H4 (cell line): ENCODE measurements at regions not wholly inside any gene's neighbourhood (a gene's known extent, or its start where the extent isn't known, plus 50 kb on each side); places are given as distances from the start of the nearest gene placed in this dataset.
"Not testable (repeated sequence)": the region's sequence is repeated elsewhere in the genome, so short reads cannot be mapped to it uniquely, and the experiment has no call there.

Source experiments
- DNase-seq: peaks from one replicate; pipeline ENCODE4 v3.0.0-alpha.2; 2015; ENCODE audit warnings: low spot score

- no peak for DNase-seq
Measured at GRCh38 chr6:141780296-141780695, 352.4 kb upstream of the GJE1 start.

- no peak for DNase-seq
Measured at GRCh38 chr6:141764388-141764787, 368.3 kb upstream of the GJE1 start.

GRCh38 chr6:141758430-141758829 is 374.3 kb upstream of the GJE1 start:
- no peak for DNase-seq

GRCh38 chr6:141753180-141753579 is 379.5 kb upstream of the GJE1 start:
- DNase-seq: no peak

GRCh38 chr6:141752677-141753076 is 380.0 kb upstream of the GJE1 start:
- no peak for DNase-seq

GRCh38 chr6:141746324-141746723 is 386.4 kb upstream of the GJE1 start:
- DNase-seq: not testable (repeated sequence)

GRCh38 chr6:141744971-141745370 is 387.8 kb upstream of the GJE1 start:
- no peak for DNase-seq

- peak; percentile 5 for DNase-seq
Measured at GRCh38 chr6:141744194-141744925, 388.4 kb upstream of the GJE1 start.

- DNase-seq: no peak
Measured at GRCh38 chr6:141736104-141736503, 396.6 kb upstream of the GJE1 start.

GRCh38 chr6:141735126-141735525 is 397.6 kb upstream of the GJE1 start:
- no peak for DNase-seq

- DNase-seq: no peak
Measured at GRCh38 chr6:141734071-141734840, 398.5 kb upstream of the GJE1 start.

- no peak for DNase-seq
Measured at GRCh38 chr6:141729146-141729545, 403.6 kb upstream of the GJE1 start.

- no peak for DNase-seq
Measured at GRCh38 chr6:141728330-141728729, 404.4 kb upstream of the GJE1 start.

GRCh38 chr6:141726248-141726647 is 406.5 kb upstream of the GJE1 start:
- no peak for DNase-seq

- DNase-seq: no peak
Measured at GRCh38 chr6:141724731-141725130, 408.0 kb upstream of the GJE1 start.

- DNase-seq: no peak
Measured at GRCh38 chr6:141719476-141719875, 413.2 kb upstream of the GJE1 start.

- DNase-seq: no peak
Measured at GRCh38 chr6:141705431-141705830, 427.3 kb upstream of the GJE1 start.

- DNase-seq: no peak
Measured at GRCh38 chr6:141704151-141704550, 428.6 kb upstream of the GJE1 start.

- DNase-seq: no peak
Measured at GRCh38 chr6:141701732-141702131, 431.0 kb upstream of the GJE1 start.

GRCh38 chr6:141700819-141701218 is 431.9 kb upstream of the GJE1 start:
- no peak for DNase-seq

- no peak for DNase-seq
Measured at GRCh38 chr6:141688916-141689315, 443.8 kb upstream of the GJE1 start.

GRCh38 chr6:141685416-141685815 is 447.3 kb upstream of the GJE1 start:
- no peak for DNase-seq

- no peak for DNase-seq
Measured at GRCh38 chr6:141682391-141682790, 450.3 kb upstream of the GJE1 start.
